Osteocyte (in vitro differentiated cells): ENCODE measurements at regions not wholly inside any gene's neighbourhood (a gene's known extent, or its start where the extent isn't known, plus 50 kb on each side); places are given as distances from the start of the nearest gene placed in this dataset.

Experiments
- DNase-seq: peaks from one replicate; pipeline ENCODE4 v3.0.0; 2021; ENCODE audit warnings: mixed read lengths; ENCODE audit not compliant: unreplicated experiment; ENCODE audit errors: extremely low spot score
- H3K27ac Mint-ChIP-seq: one replicate; pipeline ENCODE4 v1.8.0; 2021; ENCODE audit warnings: mild to moderate bottlenecking, mixed read lengths; ENCODE audit not compliant: unreplicated experiment
- H3K27me3 Mint-ChIP-seq: one replicate; pipeline ENCODE4 v1.8.0; 2021; ENCODE audit warnings: mixed read lengths; ENCODE audit not compliant: unreplicated experiment
- H3K36me3 Mint-ChIP-seq: one replicate; pipeline ENCODE4 v1.8.0; 2021; ENCODE audit warnings: mixed read lengths; ENCODE audit not compliant: unreplicated experiment
- H3K4me1 Mint-ChIP-seq: one replicate; pipeline ENCODE4 v1.8.0; 2021; ENCODE audit warnings: mixed read lengths; ENCODE audit not compliant: unreplicated experiment
- H3K4me3 Mint-ChIP-seq: one replicate; pipeline ENCODE4 v1.8.0; 2021; ENCODE audit warnings: mild to moderate bottlenecking, moderate library complexity, mixed read lengths; ENCODE audit not compliant: unreplicated experiment
- H3K9me3 Mint-ChIP-seq: one replicate; pipeline ENCODE4 v1.8.0; 2021; ENCODE audit warnings: mixed read lengths; ENCODE audit not compliant: unreplicated experiment
- CTCF ChIP-seq: fragments of 200-600 bp; sonication (generic); IDR thresholded peaks from 2 replicates; pipeline ENCODE4 v1.5.0; 2021; ENCODE audit warnings: antibody characterized with exemption, mild to moderate bottlenecking, moderate library complexity

- H3K36me3 Mint-ChIP-seq, result no peaks in the 10 kb centered on the region
- no peaks in the 10 kb centered on the region for H3K4me1 Mint-ChIP-seq
- DNase-seq, result peak; percentile 53
- TF ChIP-seq CTCF, result no peak
- no peaks in the 10 kb centered on the region for H3K9me3 Mint-ChIP-seq
- H3K27ac Mint-ChIP-seq, result no peak overlapping the region
- no peak overlapping the region for H3K4me3 Mint-ChIP-seq
- H3K27me3 Mint-ChIP-seq, result peaks cover 5% of the 10 kb centered on the region
Measured at GRCh38 chr19:28828276-28828870, 384.6 kb downstream of the UQCRFS1 start.

- Mint-ChIP-seq H3K9me3 (no peaks in the 10 kb centered on the region), H3K27me3 (peaks cover 8% of the 10 kb centered on the region), H3K4me1 (no peaks in the 10 kb centered on the region), H3K27ac (no peak overlapping the region), H3K36me3 (no peaks in the 10 kb centered on the region), H3K4me3 (no peak overlapping the region)
- no peak for DNase-seq
- no peak for TF ChIP-seq CTCF
Measured at GRCh38 chr19:28827382-28827781, 385.6 kb downstream of the UQCRFS1 start.

DNA sequence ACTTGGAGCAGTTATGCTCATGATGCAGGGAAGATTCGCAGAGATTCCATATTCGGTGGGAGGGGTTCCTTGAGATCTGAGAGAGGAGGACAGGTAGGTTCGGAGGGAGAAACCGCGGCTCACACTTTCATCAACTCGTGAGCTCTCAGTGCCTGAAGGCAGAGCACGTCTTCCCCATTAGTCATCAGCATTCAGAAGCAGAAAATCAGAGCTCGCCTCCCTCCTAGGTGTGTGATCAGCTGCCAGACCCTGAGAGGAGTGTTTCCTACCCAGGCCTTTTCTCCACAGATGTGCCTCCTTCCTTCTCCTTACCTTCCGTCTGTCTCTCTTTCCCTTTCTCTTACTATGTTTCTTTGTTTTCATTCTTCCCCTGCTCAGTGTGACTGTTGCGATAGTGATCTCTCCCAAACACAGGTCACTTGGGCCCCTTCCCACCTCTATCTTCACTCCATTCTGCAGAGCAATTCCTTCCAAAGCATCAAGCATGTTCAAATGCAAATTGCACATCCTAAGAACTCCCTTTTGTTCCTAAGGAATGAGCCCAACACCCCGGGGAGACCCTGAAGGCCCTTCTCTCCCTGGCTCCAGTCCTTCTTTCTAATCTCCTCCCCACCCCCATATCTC lies 389.5 kb downstream of the UQCRFS1 start:
- Mint-ChIP-seq H3K36me3 (no peaks in the 10 kb centered on the region), H3K27me3 (peaks cover 8% of the 10 kb centered on the region), H3K9me3 (no peaks in the 10 kb centered on the region), H3K4me1 (no peaks in the 10 kb centered on the region), H3K27ac (no peak overlapping the region), H3K4me3 (no peak overlapping the region)
- TF ChIP-seq CTCF, result no peak
- no peak for DNase-seq

- no peak for TF ChIP-seq CTCF
- H3K4me3 Mint-ChIP-seq, result no peak overlapping the region
- H3K4me1 Mint-ChIP-seq, result no peaks in the 10 kb centered on the region
- H3K27ac Mint-ChIP-seq, result no peak overlapping the region
- H3K36me3 Mint-ChIP-seq, result no peaks in the 10 kb centered on the region
- no peak for DNase-seq
- H3K9me3 Mint-ChIP-seq, result peaks cover 4% of the 10 kb centered on the region
- H3K27me3 Mint-ChIP-seq, result peaks cover 8% of the 10 kb centered on the region
Measured at GRCh38 chr19:28820289-28820688, 392.7 kb downstream of the UQCRFS1 start.

GRCh38 chr19:28815257-28815656 lies 397.7 kb downstream of the UQCRFS1 start:
- Mint-ChIP-seq H3K4me1 (no peaks in the 10 kb centered on the region), H3K27ac (no peak overlapping the region), H3K27me3 (no peaks in the 10 kb centered on the region), H3K9me3 (peaks cover 4% of the 10 kb centered on the region), H3K36me3 (no peaks in the 10 kb centered on the region), H3K4me3 (no peak overlapping the region)
- no peak for TF ChIP-seq CTCF
- DNase-seq, result no peak
